Peyer's patch (tissue), 4 donors: ENCODE measurements at regions not wholly inside any gene's neighbourhood (a gene's known extent, or its start where the extent isn't known, plus 50 kb on each side); places are given as distances from the start of the nearest gene placed in this dataset.

Experiments
- CTCF ChIP-seq, 6 experiments: fragments of 450-650 bp in 4 of 6; fragments of 200-600 bp in 2 of 6; sonication (generic) in 1 of 6; IDR thresholded peaks; one replicate each; pipeline ENCODE4 v1.5.1; 2017 to 2019; ENCODE audit warnings: antibody characterized with exemption in 6 of 6, mild to moderate bottlenecking in 3 of 6, moderate library complexity in 1 of 6
- POLR2A ChIP-seq, 2 donors: fragments of 450-650 bp; IDR thresholded peaks; one replicate each; pipeline ENCODE4 v1.5.1; 2017; ENCODE audit warnings: antibody characterized with exemption in 2 of 2, mild to moderate bottlenecking in 2 of 2, moderate library complexity in 2 of 2

GRCh38 chr10:78971094-78971682 lies 97.6 kb upstream of the ZMIZ1 start:
- no peak for TF ChIP-seq POLR2A (IDR thresholded peaks at IDR 0.05)
- no peak for TF ChIP-seq CTCF (IDR thresholded peaks at IDR 0.05)
